Neutrophil (primary cell): ENCODE measurements at regions not wholly inside any gene's neighbourhood (a gene's known extent, or its start where the extent isn't known, plus 50 kb on each side); places are given as distances from the start of the nearest gene placed in this dataset.

ENCODE experiments used
- H3K27ac ChIP-seq: fragments of 200-600 bp; sonication (generic); 2 replicates; pipeline ENCODE4 v1.5.1; 2016; ENCODE audit warnings: mild to moderate bottlenecking, moderate library complexity
- H3K27me3 ChIP-seq: fragments of 200-600 bp; sonication (generic); 2 replicates; pipeline ENCODE4 v1.6.0; 2016; ENCODE audit warnings: mild to moderate bottlenecking
- H3K36me3 ChIP-seq: fragments of 200-600 bp; sonication (generic); 2 replicates; pipeline ENCODE4 v1.5.1; 2017
- H3K4me1 ChIP-seq, 2 experiments: fragments of 200-600 bp in 1 of 2; sonication (generic) in 1 of 2; 1 replicate in 1 of 2; 2 replicates in 1 of 2; pipeline versions ENCODE4 v1.5.1 to v1.6.1; 2013 to 2016; ENCODE audit warnings: low read depth in 1 of 2, low read length in 1 of 2, mild to moderate bottlenecking in 1 of 2, moderate library complexity in 1 of 2; ENCODE audit not compliant: control insufficient read depth in 1 of 2, insufficient read depth in 1 of 2
- H3K4me3 ChIP-seq, 2 experiments: fragments of 200-600 bp in 1 of 2; sonication (generic) in 1 of 2; 1 replicate in 1 of 2; 2 replicates in 1 of 2; pipeline ENCODE4 v1.5.1; 2013 to 2016; ENCODE audit warnings: low read depth in 1 of 2, low read length in 1 of 2, mild to moderate bottlenecking in 1 of 2, moderate library complexity in 1 of 2
- H3K9me3 ChIP-seq: fragments of 200-600 bp; sonication (generic); 2 replicates; pipeline ENCODE4 v1.5.1; 2016
- TF ChIP-seq, protein P1 (sequence below): fragments of 200-600 bp; sonication (generic); IDR thresholded peaks from 2 replicates; pipeline ENCODE4 v1.5.1; 2016; ENCODE audit warnings: antibody characterized with exemption

DNA sequence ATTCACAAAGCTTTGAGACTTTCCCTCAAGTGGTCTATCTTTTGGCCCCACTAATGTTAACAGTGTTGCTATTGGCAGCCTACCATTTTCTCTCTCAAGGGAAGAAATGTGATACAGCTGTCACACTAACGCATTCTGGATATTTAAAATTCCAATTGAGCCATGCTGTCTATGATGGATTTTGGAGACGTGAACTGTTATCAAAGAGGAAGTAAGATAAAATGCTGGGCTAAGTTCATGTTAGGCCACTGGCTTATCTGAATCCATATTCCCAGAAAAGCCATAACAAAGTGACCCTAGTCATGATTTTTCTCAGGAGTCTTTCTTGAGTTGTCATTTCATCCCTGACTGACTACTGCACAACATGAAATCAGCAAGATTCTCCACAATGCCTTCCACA is 200.2 kb downstream of the PHLDA1 start:
- H3K9me3 ChIP-seq = no peaks in the 10 kb centered on the region
- H3K4me1 ChIP-seq = no peaks in the 10 kb centered on the region
- no peak overlapping the region for H3K27ac ChIP-seq
- no peak overlapping the region for H3K4me3 ChIP-seq
- no peaks in the 10 kb centered on the region for H3K36me3 ChIP-seq
- H3K27me3 ChIP-seq = no peaks in the 10 kb centered on the region
- TF ChIP-seq, protein P1, sequence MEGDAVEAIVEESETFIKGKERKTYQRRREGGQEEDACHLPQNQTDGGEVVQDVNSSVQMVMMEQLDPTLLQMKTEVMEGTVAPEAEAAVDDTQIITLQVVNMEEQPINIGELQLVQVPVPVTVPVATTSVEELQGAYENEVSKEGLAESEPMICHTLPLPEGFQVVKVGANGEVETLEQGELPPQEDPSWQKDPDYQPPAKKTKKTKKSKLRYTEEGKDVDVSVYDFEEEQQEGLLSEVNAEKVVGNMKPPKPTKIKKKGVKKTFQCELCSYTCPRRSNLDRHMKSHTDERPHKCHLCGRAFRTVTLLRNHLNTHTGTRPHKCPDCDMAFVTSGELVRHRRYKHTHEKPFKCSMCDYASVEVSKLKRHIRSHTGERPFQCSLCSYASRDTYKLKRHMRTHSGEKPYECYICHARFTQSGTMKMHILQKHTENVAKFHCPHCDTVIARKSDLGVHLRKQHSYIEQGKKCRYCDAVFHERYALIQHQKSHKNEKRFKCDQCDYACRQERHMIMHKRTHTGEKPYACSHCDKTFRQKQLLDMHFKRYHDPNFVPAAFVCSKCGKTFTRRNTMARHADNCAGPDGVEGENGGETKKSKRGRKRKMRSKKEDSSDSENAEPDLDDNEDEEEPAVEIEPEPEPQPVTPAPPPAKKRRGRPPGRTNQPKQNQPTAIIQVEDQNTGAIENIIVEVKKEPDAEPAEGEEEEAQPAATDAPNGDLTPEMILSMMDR = no peak

DNA sequence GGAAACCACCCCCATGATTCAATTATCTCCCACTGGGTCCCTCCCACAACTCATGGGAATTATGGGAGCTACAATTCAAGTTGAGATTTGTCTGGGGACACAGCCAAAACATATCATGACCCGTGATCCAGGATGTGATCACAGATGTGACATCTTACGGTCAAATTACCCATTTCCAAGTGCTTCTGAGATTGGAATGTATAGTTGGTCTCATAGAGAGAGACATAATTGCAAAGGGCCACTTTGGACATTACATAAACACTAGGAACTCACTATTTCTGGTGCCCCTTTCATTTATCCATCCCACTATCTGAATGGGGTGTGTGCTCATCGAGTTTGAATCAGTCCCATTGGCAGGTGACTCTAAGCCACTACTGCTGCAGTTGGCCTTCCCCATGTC is 204.5 kb downstream of the PHLDA1 start:
- Histone ChIP-seq H3K4me3 (no peak overlapping the region), H3K27ac (no peak overlapping the region), H3K36me3 (no peaks in the 10 kb centered on the region), H3K27me3 (peaks cover 4% of the 10 kb centered on the region), H3K9me3 (no peaks in the 10 kb centered on the region), H3K4me1 (no peaks in the 10 kb centered on the region)
- TF ChIP-seq, protein P1 = no peak

- Histone ChIP-seq H3K4me1 (no peaks in the 10 kb centered on the region), H3K27ac (no peak overlapping the region), H3K36me3 (no peaks in the 10 kb centered on the region), H3K4me3 (no peak overlapping the region), H3K9me3 (no peaks in the 10 kb centered on the region), H3K27me3 (peaks cover 4% of the 10 kb centered on the region)
- TF ChIP-seq, protein P1 = no peak
These were observed 205.9 kb downstream of the PHLDA1 start for GRCh38 chr12:75825686-75826085.

DNA sequence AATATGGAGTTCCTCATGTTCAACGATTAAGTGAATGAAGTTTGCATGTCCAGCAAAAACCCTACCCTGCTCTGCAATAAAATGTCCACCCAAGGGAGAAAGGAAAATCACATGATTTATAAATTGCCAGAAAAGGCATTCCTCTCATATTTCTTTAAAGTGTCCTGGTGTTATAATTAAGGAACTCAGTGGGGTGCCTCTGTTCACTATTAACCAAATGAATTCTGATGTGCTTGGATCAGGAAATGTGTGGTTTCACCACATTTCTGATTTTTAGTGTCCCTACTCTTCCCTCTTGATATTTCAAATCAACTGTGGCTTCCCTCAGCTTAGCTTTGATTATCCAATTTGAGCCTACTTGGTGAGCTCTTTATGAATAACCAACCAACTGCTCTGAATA is 208.1 kb downstream of the PHLDA1 start:
- Histone ChIP-seq H3K4me1 (no peaks in the 10 kb centered on the region), H3K27ac (no peak overlapping the region), H3K27me3 (peaks cover 4% of the 10 kb centered on the region), H3K4me3 (no peak overlapping the region), H3K9me3 (no peaks in the 10 kb centered on the region), H3K36me3 (no peaks in the 10 kb centered on the region)
- TF ChIP-seq, protein P1 = no peak

DNA sequence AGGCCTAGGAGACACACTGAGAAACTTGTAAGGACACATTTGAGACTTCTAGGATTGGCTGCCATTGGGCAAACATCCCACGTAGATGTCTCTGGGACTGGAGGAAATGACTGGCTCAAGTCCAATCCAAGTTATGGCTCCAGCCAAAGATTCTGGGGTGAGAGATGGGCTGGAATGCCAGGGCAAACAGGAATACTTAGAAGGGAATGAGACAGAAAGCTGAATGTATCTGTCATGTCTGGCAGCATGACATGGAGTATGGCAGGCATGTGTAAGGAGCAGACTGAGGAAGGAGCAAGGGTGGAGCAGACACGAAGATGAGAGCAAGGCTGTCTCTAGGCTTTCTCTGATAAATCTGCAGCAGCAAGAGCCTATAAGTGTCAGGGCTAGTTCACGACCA is 209.2 kb downstream of the PHLDA1 start:
- no peaks in the 10 kb centered on the region for H3K9me3 ChIP-seq
- TF ChIP-seq, protein P1 = no peak
- H3K36me3 ChIP-seq = no peaks in the 10 kb centered on the region
- H3K27me3 ChIP-seq = peaks cover 4% of the 10 kb centered on the region
- H3K4me3 ChIP-seq = no peak overlapping the region
- H3K27ac ChIP-seq = no peak overlapping the region
- no peaks in the 10 kb centered on the region for H3K4me1 ChIP-seq
